ENCODE measurements at regions not wholly inside any gene's neighbourhood (a gene's known extent, or its start where the extent isn't known, plus 50 kb on each side); places are given as distances from the start of the nearest gene placed in this dataset.

DNA sequence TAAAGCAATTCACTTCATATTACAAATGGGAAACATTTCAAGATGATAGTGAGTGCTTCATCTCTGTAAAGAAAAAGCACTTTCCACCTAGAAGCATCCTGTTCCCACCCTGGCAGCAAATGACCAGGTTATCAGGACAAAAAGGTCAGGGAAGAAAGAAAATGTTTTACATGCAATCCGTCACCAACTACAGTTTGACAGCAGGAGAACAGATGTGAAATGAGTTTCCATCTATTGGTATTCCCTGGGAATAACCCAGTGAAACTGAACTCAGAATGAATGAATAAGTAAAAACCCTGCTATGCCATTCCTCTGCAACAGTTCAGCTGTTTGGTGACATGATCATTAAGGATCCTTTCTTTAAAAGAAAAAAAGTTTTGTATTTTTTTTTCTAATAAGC is 67.6 kb downstream of the HTR1A start:
- no peak overlapping the region for H3K4me3 ChIP-seq (ENCODE audit: low read depth, low read length)
- no peaks in the 10 kb centered on the region for H3K9me3 ChIP-seq
- H3K4me1 ChIP-seq: no peaks in the 10 kb centered on the region
- Mint-ChIP-seq H3K4me1 (ENCODE audit: low read depth, unreplicated experiment) (no peaks in the 10 kb centered on the region), H3K9me3 (ENCODE audit: unreplicated experiment) (no peaks in the 10 kb centered on the region), H3K4me3 (ENCODE audit: unreplicated experiment) (no peak overlapping the region), H3K36me3 (ENCODE audit: insufficient read depth, unreplicated experiment) (no peaks in the 10 kb centered on the region), H3K27me3 (ENCODE audit: insufficient read depth, unreplicated experiment) (no peaks in the 10 kb centered on the region), H3K27ac (ENCODE audit: unreplicated experiment) (no peak overlapping the region)
- intact Hi-C loops (cut with micrococcal nuclease; ENCODE audit: unreplicated experiment): no loop called here
- POLR2A ChIA-PET: no interaction called here
- no TSS peak for BruUV-seq (replicated peaks)
- CTCF ChIA-PET: no interaction called here
- TF ChIP-seq, protein P1, sequence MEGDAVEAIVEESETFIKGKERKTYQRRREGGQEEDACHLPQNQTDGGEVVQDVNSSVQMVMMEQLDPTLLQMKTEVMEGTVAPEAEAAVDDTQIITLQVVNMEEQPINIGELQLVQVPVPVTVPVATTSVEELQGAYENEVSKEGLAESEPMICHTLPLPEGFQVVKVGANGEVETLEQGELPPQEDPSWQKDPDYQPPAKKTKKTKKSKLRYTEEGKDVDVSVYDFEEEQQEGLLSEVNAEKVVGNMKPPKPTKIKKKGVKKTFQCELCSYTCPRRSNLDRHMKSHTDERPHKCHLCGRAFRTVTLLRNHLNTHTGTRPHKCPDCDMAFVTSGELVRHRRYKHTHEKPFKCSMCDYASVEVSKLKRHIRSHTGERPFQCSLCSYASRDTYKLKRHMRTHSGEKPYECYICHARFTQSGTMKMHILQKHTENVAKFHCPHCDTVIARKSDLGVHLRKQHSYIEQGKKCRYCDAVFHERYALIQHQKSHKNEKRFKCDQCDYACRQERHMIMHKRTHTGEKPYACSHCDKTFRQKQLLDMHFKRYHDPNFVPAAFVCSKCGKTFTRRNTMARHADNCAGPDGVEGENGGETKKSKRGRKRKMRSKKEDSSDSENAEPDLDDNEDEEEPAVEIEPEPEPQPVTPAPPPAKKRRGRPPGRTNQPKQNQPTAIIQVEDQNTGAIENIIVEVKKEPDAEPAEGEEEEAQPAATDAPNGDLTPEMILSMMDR (IDR thresholded peaks at IDR 0.05; ENCODE audit: insufficient read depth in 1 of 2, low read depth in 1 of 2, low read length in 1 of 2, severe bottlenecking in 1 of 2, unreplicated experiment in 1 of 2): no peak
- no peaks in the 10 kb centered on the region for H3K36me3 ChIP-seq (ENCODE audit: control insufficient read depth, insufficient read depth, low read length)
- H3K27me3 ChIP-seq (replicated peaks; ENCODE audit: control insufficient read depth, insufficient read depth, low read length): no peaks in the 10 kb centered on the region
- no peak for DNase-seq

DNA sequence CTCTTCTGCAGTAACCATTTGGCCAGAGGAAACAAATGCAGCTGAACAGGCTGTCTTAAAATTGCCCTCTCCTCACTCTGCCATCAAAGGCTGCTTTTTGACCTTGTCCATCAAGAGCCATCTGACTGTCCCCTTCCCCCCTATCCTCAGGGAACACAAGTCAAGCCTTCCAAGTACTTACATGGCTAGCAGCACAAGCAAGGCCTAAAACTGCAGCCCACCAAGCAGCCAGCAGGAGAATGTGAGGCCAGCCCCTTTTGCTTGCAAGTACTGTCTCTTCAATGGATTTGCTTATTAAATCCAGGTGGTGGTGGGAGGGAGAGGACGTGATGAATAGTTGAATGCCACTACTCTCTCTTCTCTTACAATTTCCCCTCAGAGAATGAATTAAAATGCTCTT is 83.5 kb downstream of the HTR1A start:
- Mint-ChIP-seq H3K4me3 (ENCODE audit: unreplicated experiment) (no peak overlapping the region), H3K27me3 (ENCODE audit: insufficient read depth, unreplicated experiment) (peaks cover 8% of the 10 kb centered on the region), H3K36me3 (ENCODE audit: insufficient read depth, unreplicated experiment) (no peaks in the 10 kb centered on the region), H3K27ac (ENCODE audit: unreplicated experiment) (no peak overlapping the region), H3K4me1 (ENCODE audit: low read depth, unreplicated experiment) (no peaks in the 10 kb centered on the region), H3K9me3 (ENCODE audit: unreplicated experiment) (no peaks in the 10 kb centered on the region)
- Histone ChIP-seq H3K9me3 (no peaks in the 10 kb centered on the region), H3K4me3 (ENCODE audit: low read depth, low read length) (no peak overlapping the region), H3K27me3 (replicated peaks; ENCODE audit: control insufficient read depth, insufficient read depth, low read length) (no peaks in the 10 kb centered on the region), H3K4me1 (no peaks in the 10 kb centered on the region), H3K36me3 (ENCODE audit: control insufficient read depth, insufficient read depth, low read length) (no peaks in the 10 kb centered on the region)
- TF ChIP-seq, protein P1 (IDR thresholded peaks at IDR 0.05; ENCODE audit: insufficient read depth in 1 of 2, low read depth in 1 of 2, low read length in 1 of 2, severe bottlenecking in 1 of 2, unreplicated experiment in 1 of 2): no peak
- no TSS peak for BruUV-seq (replicated peaks)
- ChIA-PET POLR2A (no interaction called here), CTCF (no interaction called here)
- DNase-seq: no peak
- intact Hi-C loops (cut with micrococcal nuclease; ENCODE audit: unreplicated experiment): no loop called here

DNA sequence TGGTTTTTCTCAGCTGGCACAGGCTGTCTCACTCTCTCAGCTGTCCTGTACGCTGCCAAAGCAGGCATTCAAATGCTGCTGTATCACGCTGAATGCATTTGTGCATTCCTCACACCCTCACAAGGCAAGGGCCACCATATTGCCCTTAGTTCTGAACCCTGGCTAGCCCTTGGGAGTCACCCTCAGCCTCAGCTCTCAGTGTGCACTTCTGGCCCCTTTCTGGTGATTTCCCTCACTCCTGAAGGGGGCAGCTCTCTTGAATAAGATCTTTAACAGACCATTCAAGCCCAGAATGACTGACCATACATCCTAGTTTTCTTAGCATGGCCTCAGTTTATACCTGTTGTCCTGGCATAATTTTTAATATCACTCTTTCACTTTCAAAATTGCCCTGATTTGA is 84.3 kb downstream of the HTR1A start:
- TF ChIP-seq, protein P1 (IDR thresholded peaks at IDR 0.05; ENCODE audit: insufficient read depth in 1 of 2, low read depth in 1 of 2, low read length in 1 of 2, severe bottlenecking in 1 of 2, unreplicated experiment in 1 of 2): no peak
- Histone ChIP-seq H3K27me3 (replicated peaks; ENCODE audit: control insufficient read depth, insufficient read depth, low read length) (no peaks in the 10 kb centered on the region), H3K4me3 (ENCODE audit: low read depth, low read length) (no peak overlapping the region), H3K36me3 (ENCODE audit: control insufficient read depth, insufficient read depth, low read length) (no peaks in the 10 kb centered on the region), H3K9me3 (no peaks in the 10 kb centered on the region), H3K4me1 (no peaks in the 10 kb centered on the region)
- Mint-ChIP-seq H3K9me3 (ENCODE audit: unreplicated experiment) (no peaks in the 10 kb centered on the region), H3K4me1 (ENCODE audit: low read depth, unreplicated experiment) (no peaks in the 10 kb centered on the region), H3K4me3 (ENCODE audit: unreplicated experiment) (no peak overlapping the region), H3K36me3 (ENCODE audit: insufficient read depth, unreplicated experiment) (no peaks in the 10 kb centered on the region), H3K27me3 (ENCODE audit: insufficient read depth, unreplicated experiment) (peaks cover 8% of the 10 kb centered on the region), H3K27ac (ENCODE audit: unreplicated experiment) (no peak overlapping the region)
- POLR2A ChIA-PET: no interaction called here
- CTCF ChIA-PET: no interaction called here
- intact Hi-C loops (cut with micrococcal nuclease; ENCODE audit: unreplicated experiment): no loop called here
- BruUV-seq (replicated peaks): no TSS peak
- DNase-seq: no peak
